ENCODE measurements at regions not wholly inside any gene's neighbourhood (a gene's known extent, or its start where the extent isn't known, plus 50 kb on each side); places are given as distances from the start of the nearest gene placed in this dataset.

- Histone ChIP-seq H2AFZ (ENCODE audit: low read depth, low read length) (no peak overlapping the region), H3K27ac (ENCODE audit: low read length) (no peak overlapping the region), H3K4me2 (ENCODE audit: insufficient read depth, low read length) (no peak overlapping the region), H4K20me1 (ENCODE audit: insufficient read depth, low read length) (no peaks in the 10 kb centered on the region), H3K4me3 (ENCODE audit: low read depth in 1 of 2, low read length in 2 of 2) (no peak overlapping the region), H3K9ac (ENCODE audit: low read depth, low read length) (no peak overlapping the region), H3K9me3 (ENCODE audit: insufficient read depth, low read length, severe bottlenecking) (no peaks in the 10 kb centered on the region), H3K36me3 (ENCODE audit: insufficient read depth, low read length) (no peaks in the 10 kb centered on the region), H3K4me1 (ENCODE audit: insufficient read depth, low read length) (no peaks in the 10 kb centered on the region), H3K27me3 (ENCODE audit: insufficient read depth, low read length, poor library complexity) (no peaks in the 10 kb centered on the region), H3K79me2 (ENCODE audit: insufficient read depth, low read length) (no peaks in the 10 kb centered on the region)
- DNase-seq, result no peak
- ATAC-seq (ENCODE audit: insufficient read depth, low read depth), result no peak
- TF ChIP-seq EZH2 (IDR thresholded peaks at IDR 0.05; ENCODE audit: borderline replicate concordance, low read depth, low read length, severe bottlenecking) (no peak), CTCF (IDR thresholded peaks at IDR 0.05; ENCODE audit: borderline replicate concordance, extremely low read depth, low read length, poor library complexity, severe bottlenecking) (no peak)
Measured at GRCh38 chr6:19524366-19525186, 312.6 kb upstream of the ID4 start.

GRCh38 chr6:19525673-19526072, 311.5 kb upstream of the ID4 start:
- H3K27ac ChIP-seq (ENCODE audit: low read length), result no peak overlapping the region
- no peak overlapping the region for H2AFZ ChIP-seq (ENCODE audit: low read depth, low read length)
- H3K9me3 ChIP-seq (ENCODE audit: insufficient read depth, low read length, severe bottlenecking), result no peaks in the 10 kb centered on the region
- H3K27me3 ChIP-seq (ENCODE audit: insufficient read depth, low read length, poor library complexity), result no peaks in the 10 kb centered on the region
- ATAC-seq (ENCODE audit: insufficient read depth, low read depth), result no peak
- TF ChIP-seq CTCF (IDR thresholded peaks at IDR 0.05; ENCODE audit: borderline replicate concordance, extremely low read depth, low read length, poor library complexity, severe bottlenecking), result no peak
- TF ChIP-seq EZH2 (IDR thresholded peaks at IDR 0.05; ENCODE audit: borderline replicate concordance, low read depth, low read length, severe bottlenecking), result no peak
- no peaks in the 10 kb centered on the region for H3K79me2 ChIP-seq (ENCODE audit: insufficient read depth, low read length)
- H3K4me1 ChIP-seq (ENCODE audit: insufficient read depth, low read length), result no peaks in the 10 kb centered on the region
- DNase-seq, result no peak
- H3K9ac ChIP-seq (ENCODE audit: low read depth, low read length), result no peak overlapping the region
- no peak overlapping the region for H3K4me3 ChIP-seq (ENCODE audit: low read depth in 1 of 2, low read length in 2 of 2)
- no peaks in the 10 kb centered on the region for H4K20me1 ChIP-seq (ENCODE audit: insufficient read depth, low read length)
- H3K36me3 ChIP-seq (ENCODE audit: insufficient read depth, low read length), result no peaks in the 10 kb centered on the region
- no peak overlapping the region for H3K4me2 ChIP-seq (ENCODE audit: insufficient read depth, low read length)

- H3K27me3 ChIP-seq (ENCODE audit: insufficient read depth, low read length, poor library complexity), result no peaks in the 10 kb centered on the region
- no peaks in the 10 kb centered on the region for H4K20me1 ChIP-seq (ENCODE audit: insufficient read depth, low read length)
- H2AFZ ChIP-seq (ENCODE audit: low read depth, low read length), result no peak overlapping the region
- H3K79me2 ChIP-seq (ENCODE audit: insufficient read depth, low read length), result no peaks in the 10 kb centered on the region
- no peaks in the 10 kb centered on the region for H3K9me3 ChIP-seq (ENCODE audit: insufficient read depth, low read length, severe bottlenecking)
- no peak overlapping the region for H3K4me2 ChIP-seq (ENCODE audit: insufficient read depth, low read length)
- H3K9ac ChIP-seq (ENCODE audit: low read depth, low read length), result no peak overlapping the region
- H3K4me3 ChIP-seq (ENCODE audit: low read depth in 1 of 2, low read length in 2 of 2), result no peak overlapping the region
- no peaks in the 10 kb centered on the region for H3K36me3 ChIP-seq (ENCODE audit: insufficient read depth, low read length)
- H3K27ac ChIP-seq (ENCODE audit: low read length), result no peak overlapping the region
- H3K4me1 ChIP-seq (ENCODE audit: insufficient read depth, low read length), result no peaks in the 10 kb centered on the region
- DNase-seq, result no peak
- TF ChIP-seq CTCF (IDR thresholded peaks at IDR 0.05; ENCODE audit: borderline replicate concordance, extremely low read depth, low read length, poor library complexity, severe bottlenecking) (no peak), EZH2 (IDR thresholded peaks at IDR 0.05; ENCODE audit: borderline replicate concordance, low read depth, low read length, severe bottlenecking) (no peak)
- no peak for ATAC-seq (ENCODE audit: insufficient read depth, low read depth)
Measured at GRCh38 chr6:19530188-19530587, 307.0 kb upstream of the ID4 start.
